ENCODE measurements at regions not wholly inside any gene's neighbourhood (a gene's known extent, or its start where the extent isn't known, plus 50 kb on each side); places are given as distances from the start of the nearest gene placed in this dataset.

DNA sequence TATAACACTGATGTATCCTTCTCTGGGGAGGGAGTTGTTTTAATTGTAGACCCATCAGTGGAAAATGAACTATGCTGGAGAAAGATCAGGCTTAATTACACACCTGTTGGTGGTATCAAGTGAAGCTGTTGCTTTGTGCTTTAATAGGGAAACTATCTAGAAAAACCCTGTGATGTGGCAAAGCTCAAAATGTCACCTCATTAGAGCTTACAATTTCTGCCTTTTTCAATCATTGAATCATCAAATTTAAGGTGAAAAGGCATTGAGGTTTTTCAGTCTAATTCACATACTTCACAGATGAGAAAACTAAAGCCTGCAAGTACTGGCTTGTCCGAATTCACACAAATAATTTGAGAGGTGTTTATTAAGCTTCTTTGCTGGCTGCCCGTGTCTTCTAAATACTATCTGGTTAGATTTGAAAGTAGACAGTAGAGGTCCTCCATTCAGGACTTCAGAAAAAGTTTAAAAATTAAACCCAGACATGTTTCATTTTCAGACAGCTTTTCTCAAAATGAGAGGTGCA lies 143.3 kb upstream of the MAP3K7 start:
- Histone ChIP-seq H3K23ac (ENCODE audit: insufficient read length) (no peak overlapping the region), H2AFZ (ENCODE audit: low read length) (no peak overlapping the region), H4K8ac (ENCODE audit: extremely low read depth, insufficient read depth, low read length) (no peak overlapping the region), H3K79me2 (ENCODE audit: control insufficient read depth in 1 of 2, insufficient read depth in 2 of 2, low read length in 2 of 2) (no peaks in the 10 kb centered on the region), H3K27me3 (replicated peaks in 1 of 4; ENCODE audit: control insufficient read depth in 3 of 4, extremely low read depth in 1 of 4, insufficient read depth in 3 of 4, low read length in 3 of 4) (no peaks in the 10 kb centered on the region), H3K4ac (replicated peaks; ENCODE audit: insufficient read length, low read depth, low read length) (no peak overlapping the region), H2BK15ac (ENCODE audit: low read length) (no peak overlapping the region), H3K27ac (ENCODE audit: low read depth, low read length) (no peak overlapping the region), H3K18ac (ENCODE audit: extremely low read depth, low read length) (no peak overlapping the region), H4K91ac (replicated peaks; ENCODE audit: insufficient read length, low read length) (no peak overlapping the region), H3K23me2 (ENCODE audit: low read depth, low read length) (no peaks in the 10 kb centered on the region), H3K4me2 (ENCODE audit: insufficient read depth in 1 of 2, low read depth in 2 of 2, low read length in 2 of 2) (no peak overlapping the region), H4K5ac (ENCODE audit: insufficient read length, low read depth, low read length) (no peak overlapping the region), H3K56ac (replicated peaks; ENCODE audit: insufficient read length, low read depth, low read length) (no peak overlapping the region), H3K14ac (ENCODE audit: insufficient read length) (no peak overlapping the region), H3K9ac (replicated peaks in 1 of 4; ENCODE audit: extremely low read depth in 1 of 4, low read depth in 3 of 4, low read length in 3 of 4) (no peak overlapping the region), H2AK5ac (ENCODE audit: low read depth, low read length) (no peak overlapping the region), H3K9me3 (ENCODE audit: insufficient read depth in 2 of 2, low read depth in 1 of 2, low read length in 1 of 2) (no peaks in the 10 kb centered on the region), H4K20me1 (replicated peaks in 1 of 2; ENCODE audit: control insufficient read depth in 1 of 2, insufficient read depth in 2 of 2, low read length in 2 of 2) (no peaks in the 10 kb centered on the region), H2BK120ac (replicated peaks; ENCODE audit: low read depth, low read length) (no peak overlapping the region), H2BK20ac (ENCODE audit: low read length) (no peak overlapping the region), H2BK12ac (ENCODE audit: low read depth, low read length) (no peak overlapping the region), H3K4me3 (ENCODE audit: extremely low read depth in 1 of 4, insufficient read depth in 2 of 4, low read depth in 3 of 4, low read length in 4 of 4) (no peak overlapping the region), H3K79me1 (ENCODE audit: low read depth, low read length) (no peaks in the 10 kb centered on the region), H2BK5ac (ENCODE audit: low read depth, low read length) (no peak overlapping the region), H3K36me3 (ENCODE audit: control insufficient read depth in 2 of 4, insufficient read depth in 4 of 4, low read length in 3 of 4) (no peaks in the 10 kb centered on the region), H3K4me1 (replicated peaks in 1 of 4; ENCODE audit: control insufficient read depth in 3 of 4, insufficient read depth in 4 of 4, low read length in 3 of 4) (no peaks in the 10 kb centered on the region)
- FAIRE-seq (no peak), DNase-seq (ENCODE audit: low read depth in 1 of 2, low spot score in 2 of 2) (no peak)
- ChIA-PET POLR2A (ENCODE audit: partially characterized antibody) (interaction anchor here (0.9 kb wide), 1 partner anchor 13 kb away, joined by 3 read pairs; no protein-coding TSS in a partner anchor), CTCF (ENCODE audit: partially characterized antibody) (no interaction called here)
- WGBS, 2 experiments (ENCODE audit: extremely low coverage in 1 of 2, insufficient coverage in 1 of 2, insufficient read length in 1 of 2, insufficient replicate concordance in 2 of 2, low coverage in 1 of 2, low lambda C conversion rate in 2 of 2, missing lambda C conversion rate in 1 of 2) = 92% methylated on average over 2 of the region's 2 CpGs; no CpG with 5 or more reads in 1 of the 2 experiments
- TF ChIP-seq SAP30 (IDR thresholded peaks at IDR 0.05; ENCODE audit: insufficient read depth, insufficient replicate concordance, low read length) (no peak), TEAD4 (IDR thresholded peaks at IDR 0.05; ENCODE audit: low read depth, low read length) (no peak), RFX5 (IDR thresholded peaks at IDR 0.05; ENCODE audit: borderline replicate concordance, low read depth, low read length) (no peak), TAF1 (IDR thresholded peaks at IDR 0.05; ENCODE audit: low read depth, low read length) (no peak), EZH2 (IDR thresholded peaks at IDR 0.05; ENCODE audit: low read depth, low read length, severe bottlenecking) (no peak), TBP (IDR thresholded peaks at IDR 0.05; ENCODE audit: low read depth, low read length) (no peak), TCF12 (IDR thresholded peaks at IDR 0.05; ENCODE audit: low read depth, low read length) (no peak), BRCA1 (IDR thresholded peaks at IDR 0.05; ENCODE audit: low read depth, low read length) (no peak), PHF8 (conservative IDR thresholded peaks at IDR 0.05; ENCODE audit: low read depth, low read length) (no peak)
- TF ChIP-seq, protein P1, sequence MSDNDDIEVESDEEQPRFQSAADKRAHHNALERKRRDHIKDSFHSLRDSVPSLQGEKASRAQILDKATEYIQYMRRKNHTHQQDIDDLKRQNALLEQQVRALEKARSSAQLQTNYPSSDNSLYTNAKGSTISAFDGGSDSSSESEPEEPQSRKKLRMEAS (IDR thresholded peaks at IDR 0.05) = no peak
- TF ChIP-seq, protein P2, sequence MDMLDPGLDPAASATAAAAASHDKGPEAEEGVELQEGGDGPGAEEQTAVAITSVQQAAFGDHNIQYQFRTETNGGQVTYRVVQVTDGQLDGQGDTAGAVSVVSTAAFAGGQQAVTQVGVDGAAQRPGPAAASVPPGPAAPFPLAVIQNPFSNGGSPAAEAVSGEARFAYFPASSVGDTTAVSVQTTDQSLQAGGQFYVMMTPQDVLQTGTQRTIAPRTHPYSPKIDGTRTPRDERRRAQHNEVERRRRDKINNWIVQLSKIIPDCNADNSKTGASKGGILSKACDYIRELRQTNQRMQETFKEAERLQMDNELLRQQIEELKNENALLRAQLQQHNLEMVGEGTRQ (IDR thresholded peaks at IDR 0.05; ENCODE audit: low read length) = no peak
- TF ChIP-seq, protein P3, sequence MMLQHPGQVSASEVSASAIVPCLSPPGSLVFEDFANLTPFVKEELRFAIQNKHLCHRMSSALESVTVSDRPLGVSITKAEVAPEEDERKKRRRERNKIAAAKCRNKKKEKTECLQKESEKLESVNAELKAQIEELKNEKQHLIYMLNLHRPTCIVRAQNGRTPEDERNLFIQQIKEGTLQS (IDR thresholded peaks at IDR 0.05; ENCODE audit: insufficient read depth, low read depth, low read length) = no peak

Measured in H1 (cell line).